ENCODE measurements at regions not wholly inside any gene's neighbourhood (a gene's known extent, or its start where the extent isn't known, plus 50 kb on each side); places are given as distances from the start of the nearest gene placed in this dataset.
A peak's percentile ranks its signal among the peaks of the same experiment; 100 is the strongest.
"Not testable (repeated sequence)": the region's sequence is repeated elsewhere in the genome, so short reads cannot be mapped to it uniquely, and the experiment has no call there.

DNA sequence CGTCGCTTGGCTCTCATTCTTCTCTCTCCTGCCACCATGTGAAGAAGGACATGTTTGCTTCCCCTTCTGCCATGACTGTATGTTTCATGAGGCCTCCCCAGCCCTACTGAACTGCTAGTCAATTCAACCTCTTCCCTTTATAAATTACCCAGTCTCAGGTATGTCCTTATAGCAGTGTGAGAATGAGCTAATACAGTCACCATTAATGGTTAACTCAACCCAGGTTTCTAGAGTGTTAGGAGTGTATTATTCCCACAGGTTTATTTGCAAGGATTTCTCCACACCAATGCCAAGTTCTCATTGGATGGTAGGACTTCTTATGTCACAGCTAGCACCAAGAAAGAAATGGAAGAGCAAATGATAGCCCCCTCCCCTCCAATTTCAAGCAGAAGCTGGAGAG, 71.9 kb downstream of the DYNAP start:
- DNase-seq (ENCODE audit: low read depth in 3 of 3), result no peak

GRCh38 chr18:54669701-54670100, 78.7 kb downstream of the DYNAP start:
- DNase-seq (ENCODE audit: low read depth in 3 of 3), result not testable (repeated sequence)

GRCh38 chr18:54671291-54671881, 80.3 kb downstream of the DYNAP start:
- no peak for DNase-seq (ENCODE audit: low read depth in 3 of 3)

DNA sequence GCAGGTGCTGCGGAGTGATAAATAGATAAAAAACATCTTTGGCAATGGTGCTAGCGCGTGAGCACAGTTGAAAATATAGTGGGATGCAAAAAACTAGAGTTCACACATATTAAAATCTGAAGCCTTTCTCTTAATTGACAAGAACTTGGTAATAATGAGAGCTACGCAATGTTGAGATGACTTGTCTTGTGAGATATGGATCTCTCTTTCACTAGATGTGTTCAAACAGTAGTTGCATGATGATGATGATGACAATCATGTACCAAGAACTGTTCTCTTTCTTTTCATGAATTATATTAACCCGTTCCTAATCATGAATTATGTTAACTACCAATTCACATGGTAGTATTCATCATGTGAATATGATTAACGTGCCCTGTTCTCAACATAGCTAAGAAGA, 81.1 kb downstream of the DYNAP start:
- no peak for DNase-seq (ENCODE audit: low read depth in 3 of 3)

GRCh38 chr18:54672846-54673475, 81.9 kb downstream of the DYNAP start:
- no peak for DNase-seq (ENCODE audit: low read depth in 3 of 3)

DNA sequence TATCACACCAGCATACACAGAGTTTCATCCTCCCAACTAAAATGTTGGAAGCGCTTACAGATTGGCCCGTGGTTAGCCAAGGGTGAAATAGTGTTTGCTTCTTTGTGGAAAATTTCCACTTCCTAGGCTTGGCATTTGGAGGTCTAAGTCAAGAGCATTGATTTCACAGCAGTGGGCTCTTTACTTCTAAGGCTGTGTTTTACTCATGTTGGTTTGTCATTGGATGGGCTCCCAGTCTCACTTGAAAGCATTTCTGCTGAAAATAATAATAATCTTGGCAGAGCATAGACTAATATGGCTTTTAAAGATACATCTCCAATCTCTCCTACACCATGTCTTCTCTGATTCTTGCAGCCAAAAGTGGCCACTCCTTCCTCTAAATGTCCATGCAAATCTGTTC, 82.9 kb downstream of the DYNAP start:
- no peak for DNase-seq (ENCODE audit: low read depth in 3 of 3)

DNA sequence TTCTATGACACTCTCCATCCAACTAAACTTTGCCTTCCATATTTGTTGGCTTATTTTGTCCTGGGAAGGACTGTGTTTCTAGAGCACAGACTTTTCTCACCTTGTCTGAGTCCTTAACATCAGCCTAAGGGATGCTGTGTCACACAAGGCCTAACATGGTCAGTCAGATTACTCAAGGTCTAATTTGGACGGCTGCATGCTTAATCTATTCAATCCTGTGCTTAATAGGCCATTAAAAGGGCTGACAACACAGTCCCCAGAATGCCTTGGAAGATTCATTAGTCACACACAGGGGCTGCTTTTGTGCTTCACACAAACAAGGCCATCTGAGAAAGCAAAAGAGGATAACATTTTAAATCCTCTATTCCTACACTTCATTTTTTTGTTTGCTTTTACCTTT, 84.0 kb downstream of the DYNAP start:
- DNase-seq (ENCODE audit: low read depth in 3 of 3), result no peak

DNA sequence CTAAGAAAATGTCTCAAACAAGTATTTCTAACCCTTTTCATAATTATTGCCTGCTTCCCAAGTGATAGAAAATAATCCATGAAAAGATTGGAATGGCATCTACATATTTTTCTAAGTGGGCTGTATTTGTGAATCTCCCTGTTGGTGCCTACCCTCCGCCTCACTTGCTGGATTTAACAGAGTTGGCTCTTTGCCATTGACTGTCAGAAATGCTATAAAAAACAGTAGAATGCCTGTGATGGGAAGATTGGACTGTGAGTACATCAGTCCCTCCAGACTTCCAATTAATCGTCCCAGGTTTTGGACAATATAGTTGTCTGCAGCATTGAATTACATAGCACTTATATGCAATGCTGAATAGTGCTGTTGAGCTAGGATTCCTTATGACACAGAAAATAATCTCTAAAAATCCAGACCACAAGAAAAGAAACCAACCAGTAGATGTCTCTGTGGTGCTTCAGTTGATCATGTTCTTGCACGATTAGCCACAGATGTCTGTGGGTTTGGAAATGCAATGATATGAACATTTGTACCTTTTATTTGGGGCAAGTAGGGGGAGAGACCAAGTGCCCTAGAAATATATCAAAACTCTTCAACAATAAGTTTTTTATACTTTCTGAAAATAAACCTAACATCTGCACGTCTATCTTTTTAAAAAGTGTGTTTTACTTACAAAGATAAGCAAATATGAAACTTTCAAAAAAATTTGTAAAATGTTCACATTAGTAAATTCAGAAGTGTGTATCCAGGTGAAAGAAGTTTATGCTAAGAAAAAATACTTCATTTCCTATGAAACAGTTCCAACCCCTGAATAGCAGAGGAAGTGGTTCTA, 88.5 kb downstream of the DYNAP start:
- no peak for DNase-seq (ENCODE audit: low read depth in 3 of 3)

- no peak for DNase-seq (ENCODE audit: low read depth in 3 of 3)
Measured at GRCh38 chr18:54684784-54685183, 93.7 kb downstream of the DYNAP start.

- no peak for DNase-seq (ENCODE audit: low read depth in 3 of 3)
Measured at GRCh38 chr18:54689319-54689718, 98.3 kb downstream of the DYNAP start.

GRCh38 chr18:54690198-54690597, 99.2 kb downstream of the DYNAP start:
- no peak for DNase-seq (ENCODE audit: low read depth in 3 of 3)

DNA sequence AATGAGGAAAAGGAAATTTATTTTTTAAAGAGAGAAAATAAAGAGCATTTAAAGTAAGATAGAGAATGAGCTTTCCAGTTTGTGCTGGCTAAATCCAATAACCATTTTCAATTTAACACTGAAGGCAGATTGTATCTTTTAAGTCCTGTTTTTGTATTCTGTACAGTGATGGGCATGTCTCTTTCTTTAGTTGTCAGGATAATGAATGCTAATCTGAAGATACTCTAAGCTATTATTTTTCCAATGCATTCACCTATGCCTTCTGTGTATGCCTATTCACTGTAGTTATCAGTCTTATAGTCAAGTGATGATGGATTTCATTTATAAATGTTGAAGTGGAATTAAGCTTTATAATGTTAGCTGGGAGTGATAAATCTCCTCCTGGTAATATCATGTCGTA, 101.4 kb downstream of the DYNAP start:
- DNase-seq (ENCODE audit: low read depth in 3 of 3), result no peak

- no peak for DNase-seq (ENCODE audit: low read depth in 3 of 3)
Measured at GRCh38 chr18:54696616-54697293, 105.7 kb downstream of the DYNAP start.

- DNase-seq (ENCODE audit: low read depth in 3 of 3), result no peak
Measured at GRCh38 chr18:54700580-54700979, 109.5 kb downstream of the DYNAP start.

DNA sequence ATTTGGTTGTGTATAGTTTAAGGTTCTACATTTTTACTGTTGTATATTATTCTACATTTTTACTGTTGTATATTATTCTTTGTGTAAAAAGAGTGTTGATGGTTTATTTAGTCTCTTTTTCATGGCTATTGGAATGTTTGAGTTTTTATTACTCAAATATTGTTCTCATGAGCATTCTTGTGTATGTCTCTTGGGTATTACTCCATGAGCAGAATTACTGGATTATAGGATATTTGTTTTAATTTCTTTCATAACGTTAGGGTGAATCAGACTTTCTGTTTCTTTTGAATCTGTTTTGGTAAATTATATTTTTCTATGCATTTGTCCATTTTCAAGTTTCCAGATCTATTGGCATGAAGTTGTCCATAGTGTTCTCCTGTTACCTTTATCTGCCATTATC, 111.6 kb downstream of the DYNAP start:
- DNase-seq (ENCODE audit: low read depth in 3 of 3), result no peak

DNA sequence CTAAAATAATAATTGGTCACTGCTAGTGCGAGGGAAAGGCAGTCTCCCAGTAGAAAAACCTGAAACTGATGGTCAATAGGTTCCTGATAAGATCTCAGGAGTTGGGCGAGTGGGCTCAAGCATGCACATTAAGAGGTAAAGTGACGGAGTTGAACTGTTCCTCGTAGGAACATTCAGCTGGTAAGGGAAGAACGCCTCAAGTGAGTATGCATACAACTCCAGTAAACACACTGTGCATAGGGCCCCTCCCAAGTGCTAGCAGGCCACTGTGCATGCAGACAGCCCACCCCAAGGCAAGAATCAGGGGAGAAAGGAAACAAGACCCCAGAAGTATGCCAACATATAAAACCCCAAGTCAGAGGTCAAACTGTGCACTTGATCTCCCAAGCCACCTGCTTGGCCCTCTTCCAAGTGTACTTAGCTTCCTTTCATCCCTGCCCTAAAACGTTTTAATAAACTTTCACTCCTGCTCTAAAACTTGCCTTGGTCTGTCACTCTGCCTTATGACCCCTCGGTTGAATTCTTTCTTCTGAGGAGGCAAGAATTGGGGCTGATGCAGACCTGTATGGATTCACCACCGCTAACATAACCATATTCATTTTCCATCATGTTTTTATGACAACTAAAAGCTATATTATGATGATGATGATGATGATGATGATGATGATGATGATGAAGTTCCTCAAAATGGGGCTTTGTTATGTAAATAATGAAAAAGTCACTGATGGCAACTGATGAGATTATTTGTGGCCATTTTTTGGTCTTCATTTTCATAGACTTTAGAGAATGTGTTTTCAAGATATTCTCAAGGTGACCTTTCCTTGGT, 118.0 kb upstream of the RAB27B start:
- DNase-seq (ENCODE audit: low read depth in 3 of 3), result no peak

DNA sequence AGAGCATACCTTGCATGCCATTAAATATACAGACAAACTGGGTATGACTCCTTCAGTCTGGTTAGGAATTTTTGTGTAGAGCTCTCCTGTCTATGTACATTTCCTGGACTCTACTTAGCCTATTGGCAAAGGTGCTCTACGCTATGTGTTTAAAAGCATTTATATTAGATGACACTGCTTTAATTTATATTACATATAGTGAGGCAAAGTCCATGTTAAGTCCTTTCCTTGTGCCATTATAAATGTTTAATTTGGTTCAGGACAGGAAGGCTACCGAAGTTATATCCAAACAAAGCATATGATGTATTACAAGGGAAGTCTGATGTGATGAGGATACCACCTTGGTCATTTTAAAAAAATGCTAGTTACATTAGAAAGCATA, 117.4 kb upstream of the RAB27B start:
- DNase-seq (ENCODE audit: low read depth in 3 of 3), result no peak

GRCh38 chr18:54712306-54712705, 116.0 kb upstream of the RAB27B start:
- DNase-seq (ENCODE audit: low read depth in 3 of 3), result peak in 1 of 3 experiments; percentile 16

DNA sequence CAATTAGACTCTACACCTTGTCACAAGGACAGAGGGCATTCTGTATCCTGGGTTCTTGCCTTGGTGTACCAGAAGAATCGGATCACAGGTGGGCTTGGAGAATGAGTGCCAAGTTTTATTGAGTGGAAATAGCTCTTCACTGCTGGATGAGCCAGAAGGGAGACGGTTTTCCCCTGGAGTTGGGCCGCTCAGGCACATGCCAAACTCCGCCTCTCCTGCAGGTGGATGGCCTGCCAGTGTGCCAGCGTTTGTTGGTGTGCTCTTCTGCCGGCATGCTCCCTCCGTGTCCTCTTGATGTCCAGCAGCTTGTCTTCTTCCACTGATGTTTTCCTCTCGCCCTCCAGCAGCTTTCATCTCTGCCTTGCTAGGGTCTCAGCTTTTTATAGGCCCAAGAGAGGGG, 115.5 kb upstream of the RAB27B start:
- no peak for DNase-seq (ENCODE audit: low read depth in 3 of 3)

DNA sequence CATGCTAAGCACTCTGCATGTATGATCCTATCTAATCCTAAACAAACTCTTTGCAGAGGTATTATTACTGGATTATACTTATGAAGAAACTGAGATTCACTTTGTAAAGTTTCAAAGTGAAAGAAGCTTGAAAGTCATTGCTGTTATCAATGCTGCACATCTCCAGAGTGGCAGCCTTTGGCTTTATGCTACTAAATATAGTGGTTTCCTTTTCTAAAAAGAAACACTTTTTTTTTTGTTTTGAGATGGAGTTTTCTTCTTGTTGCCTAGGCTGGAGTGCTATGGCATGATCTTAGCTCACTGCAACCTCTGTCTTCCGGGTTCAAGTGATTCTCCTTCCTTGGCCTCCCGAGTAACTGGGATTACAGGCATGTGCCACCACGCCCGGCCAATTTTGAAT, 114.9 kb upstream of the RAB27B start:
- DNase-seq (ENCODE audit: low read depth in 3 of 3), result no peak

- no peak for DNase-seq (ENCODE audit: low read depth in 3 of 3)
Measured at GRCh38 chr18:54714851-54715250, 113.4 kb upstream of the RAB27B start.

- DNase-seq (ENCODE audit: low read depth in 3 of 3), result no peak
Measured at GRCh38 chr18:54716586-54716985, 111.7 kb upstream of the RAB27B start.

Data from stimulated activated CD4-positive, alpha-beta T cell treated with anti-CD3 and anti-CD28 coated beads, TNF-alpha, amount 100 ng/mL, for 24 hours (primary cell).